Right forelimb (tissue), 1 donor: ENCODE measurements at regions not wholly inside any gene's neighbourhood (a gene's known extent, or its start where the extent isn't known, plus 50 kb on each side); places are given as distances from the start of the nearest gene placed in this dataset.

Experiments
- DNase-seq: peaks from one replicate; pipeline ENCODE4 v3.0.0-alpha.2; 2018

DNA sequence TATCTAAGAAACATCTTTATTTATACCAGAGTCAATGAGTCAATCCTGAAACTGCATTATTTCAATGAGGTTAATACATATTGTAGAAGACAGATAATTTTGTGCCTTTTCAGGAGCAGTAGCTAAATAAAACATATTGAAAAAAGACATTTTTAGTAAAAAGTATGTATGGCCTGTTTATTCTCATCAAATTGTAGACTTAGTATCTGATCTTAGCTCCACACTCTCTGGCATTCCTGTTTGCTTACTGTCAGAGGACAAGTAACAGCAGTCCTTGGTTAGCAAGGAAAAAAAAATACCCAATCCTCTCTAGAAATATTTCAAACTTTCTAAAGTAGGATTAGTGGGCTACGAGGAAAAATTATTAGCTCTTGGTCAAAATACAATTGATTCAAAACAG lies 50.5 kb upstream of the GUCY1A1 start:
- no peak for DNase-seq

DNA sequence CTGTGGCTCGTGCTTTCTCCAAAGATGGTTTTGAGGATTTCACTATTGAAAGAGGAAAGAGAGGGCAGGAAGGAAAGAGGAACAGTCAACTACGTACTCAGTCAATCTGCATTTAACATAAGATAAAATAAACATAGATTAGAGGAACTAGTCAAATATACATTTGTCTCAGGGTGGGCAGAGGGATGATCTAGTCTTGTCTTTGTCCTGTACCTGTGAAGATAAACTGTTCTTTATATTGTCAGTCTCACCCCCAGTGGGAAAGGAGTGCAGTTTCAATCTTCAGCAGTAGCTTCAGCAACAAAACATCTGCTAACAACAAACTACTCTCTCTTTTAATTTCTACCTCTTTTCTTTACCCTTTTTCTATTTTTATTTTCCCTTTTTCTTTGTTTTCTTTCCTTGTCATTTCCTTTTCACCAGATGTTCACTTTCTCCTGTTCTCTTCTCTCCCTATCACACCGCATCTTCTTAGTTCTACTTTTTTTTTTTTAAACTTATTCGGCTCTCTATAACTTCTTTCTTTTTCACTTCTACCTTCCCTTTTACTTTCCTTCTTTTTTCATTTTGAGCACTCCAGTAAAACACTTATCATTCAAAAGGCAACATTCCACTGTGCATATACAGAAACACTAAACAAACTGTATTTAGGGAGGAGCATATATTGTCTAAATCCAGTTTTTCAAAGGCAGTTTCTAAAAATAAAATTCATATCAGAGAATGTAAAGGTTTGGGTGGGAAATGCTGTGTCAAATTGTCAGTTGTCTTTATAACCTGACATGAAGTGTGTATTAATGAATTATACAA lies 51.4 kb upstream of the GUCY1A1 start:
- no peak for DNase-seq

DNA sequence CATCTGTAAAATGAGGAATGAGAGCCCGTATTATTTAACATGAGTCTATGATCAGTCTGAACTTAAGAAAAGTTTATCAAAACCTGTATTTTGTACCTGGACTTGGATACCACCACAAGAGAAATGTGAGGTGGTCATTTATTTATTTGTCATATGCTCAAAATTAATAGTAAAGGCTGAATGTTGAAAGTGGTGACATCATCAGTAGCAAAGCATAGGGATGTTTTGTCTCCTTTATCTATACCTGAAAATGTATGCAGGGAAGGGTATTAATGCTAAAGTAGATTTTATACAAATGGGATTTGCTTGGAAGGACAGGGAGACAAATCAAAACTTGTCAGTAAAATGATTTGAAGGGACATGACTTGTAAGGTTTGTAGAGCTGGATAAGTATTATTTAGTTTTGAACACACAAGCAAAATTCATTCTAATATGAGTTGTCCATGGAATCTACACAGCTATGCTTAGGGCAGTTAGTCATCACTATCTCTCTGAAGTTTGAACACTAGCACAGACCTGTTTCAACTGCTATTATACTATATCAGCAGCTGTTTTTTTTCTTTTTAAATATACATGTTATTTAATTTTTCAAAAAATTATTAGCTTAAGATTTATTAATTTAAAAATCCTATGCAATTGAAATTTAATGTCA lies 52.4 kb upstream of the GUCY1A1 start:
- no peak for DNase-seq

DNA sequence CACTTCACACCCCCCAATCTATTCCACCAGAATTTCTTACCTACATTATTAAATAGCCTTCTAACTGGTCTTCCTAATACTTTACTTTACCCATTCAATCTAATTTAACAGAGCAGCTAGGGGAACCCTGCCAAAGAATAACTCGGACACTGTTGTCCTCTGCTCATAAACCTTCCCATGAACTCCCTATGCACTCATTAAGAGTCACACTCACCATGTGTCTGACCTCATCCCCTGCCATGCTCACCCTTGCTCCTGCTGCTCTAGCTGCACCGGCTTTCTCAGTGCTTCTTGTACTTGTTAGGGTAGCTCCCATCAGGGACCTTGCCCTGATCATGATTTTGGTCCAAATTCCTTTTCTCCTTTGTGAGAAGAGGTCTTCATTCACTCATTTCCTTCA lies 54.6 kb upstream of the GUCY1A1 start:
- no peak for DNase-seq

GRCh38 chr4:155611501-155611900 lies 55.1 kb upstream of the GUCY1A1 start:
- no peak for DNase-seq

DNA sequence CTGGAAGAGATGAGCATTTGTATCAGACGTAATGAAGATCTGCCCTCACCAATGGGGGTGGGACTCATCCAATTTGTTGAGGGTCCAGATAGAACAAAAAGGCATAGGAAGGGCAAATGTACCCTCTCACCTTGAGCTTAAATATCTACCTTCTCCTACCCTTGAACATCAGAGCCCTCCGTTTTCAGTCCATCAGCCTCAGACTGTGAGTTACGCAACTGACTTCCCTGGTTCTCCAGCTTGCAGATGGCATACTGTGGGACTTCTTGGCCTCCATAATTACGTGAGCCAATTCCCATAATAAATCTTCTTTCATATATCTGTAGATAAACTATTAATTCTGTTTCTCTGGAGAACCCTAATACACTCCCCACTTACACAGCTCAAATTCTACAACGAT lies 56.5 kb upstream of the GUCY1A1 start:
- DNase-seq, result no peak

GRCh38 chr4:155609455-155610059 lies 57.1 kb upstream of the GUCY1A1 start:
- no peak for DNase-seq

- DNase-seq, result no peak
Observed at GRCh38 chr4:155608225-155608885, 58.3 kb upstream of the GUCY1A1 start.

DNA sequence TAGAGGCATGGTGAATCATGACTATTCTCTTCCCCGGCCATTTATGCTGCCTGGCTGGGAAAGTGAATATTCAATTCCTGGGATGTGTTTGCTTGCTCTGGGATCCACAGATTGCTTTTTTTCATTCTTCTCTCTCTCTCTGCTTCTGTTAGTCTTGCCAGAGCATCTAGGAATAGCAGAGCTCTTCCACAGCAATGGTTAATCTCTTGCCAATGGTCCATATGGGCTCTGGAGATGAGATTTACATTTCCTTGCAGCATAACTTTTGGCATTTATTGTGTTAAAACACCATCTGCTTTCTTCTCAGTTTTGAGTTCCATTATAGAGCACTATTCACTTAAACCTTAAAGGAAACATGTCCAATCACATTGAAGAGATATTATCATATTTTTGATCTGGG lies 59.2 kb upstream of the GUCY1A1 start:
- no peak for DNase-seq

GRCh38 chr4:155604718-155605626 lies 61.7 kb upstream of the GUCY1A1 start:
- no peak for DNase-seq

DNA sequence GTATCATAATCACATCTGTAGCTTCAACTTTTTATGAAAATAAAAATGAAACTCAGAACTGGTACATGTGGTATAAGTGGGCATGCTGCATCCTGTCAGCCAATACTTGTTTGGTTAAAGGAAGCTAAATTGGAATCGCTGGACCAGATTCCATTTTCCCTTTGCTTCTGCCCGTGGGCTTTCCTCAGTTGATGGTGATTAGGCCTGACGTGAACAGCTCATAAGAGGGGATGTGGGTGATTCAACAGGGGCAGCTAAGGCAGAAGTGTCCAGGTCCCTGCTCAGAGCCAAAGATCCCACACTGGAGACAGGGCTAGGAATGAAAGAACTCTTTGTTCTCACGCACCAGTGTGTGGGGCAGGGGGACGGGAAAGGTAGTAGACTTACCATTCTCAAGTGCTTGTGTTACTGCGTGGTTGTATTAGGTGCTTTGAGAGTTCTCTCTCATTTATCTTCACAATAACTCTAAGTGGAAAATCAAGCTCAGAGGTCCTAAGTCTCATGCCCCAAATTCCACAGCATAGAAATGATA lies 63.2 kb upstream of the GUCY1A1 start:
- DNase-seq, result no peak

GRCh38 chr4:155602351-155603140 lies 64.1 kb upstream of the GUCY1A1 start:
- DNase-seq, result no peak

DNA sequence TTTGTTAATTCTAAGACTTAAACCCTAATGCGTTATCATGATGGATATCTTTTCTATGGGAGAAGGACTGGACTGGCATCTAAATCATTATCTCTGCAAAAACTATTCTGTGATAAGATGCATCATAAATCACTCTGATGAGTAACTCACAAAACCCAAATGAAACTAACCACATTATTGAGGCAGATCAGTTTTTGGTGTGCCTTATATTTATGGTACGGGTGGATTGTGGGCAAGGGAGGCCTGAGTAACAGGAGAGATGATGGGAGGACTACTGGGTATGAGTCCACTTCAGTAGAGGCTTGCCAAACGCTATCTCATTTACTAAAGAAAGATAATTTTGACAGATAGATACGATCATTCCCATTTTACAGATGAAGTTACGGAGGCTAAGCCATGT lies 66.4 kb upstream of the GUCY1A1 start:
- DNase-seq, result no peak

DNA sequence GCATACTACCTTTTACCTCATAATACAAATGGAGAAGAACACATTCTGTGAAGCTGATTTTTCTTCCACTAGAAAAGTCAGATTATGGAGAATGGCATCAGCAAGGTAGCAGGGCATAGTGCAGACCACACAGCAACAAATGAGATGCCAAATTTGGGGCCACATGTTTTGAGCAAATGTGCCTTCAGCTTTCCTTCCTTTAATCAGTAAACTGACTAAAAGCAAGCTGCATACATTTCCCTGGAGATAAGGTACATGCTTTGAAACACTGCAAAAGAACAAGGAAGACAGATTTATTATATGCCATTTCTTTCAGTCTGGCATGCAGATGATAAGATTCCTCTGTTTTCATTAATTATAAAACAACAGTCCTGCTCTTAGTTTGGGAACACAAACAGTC lies 67.1 kb upstream of the GUCY1A1 start:
- no peak for DNase-seq

DNA sequence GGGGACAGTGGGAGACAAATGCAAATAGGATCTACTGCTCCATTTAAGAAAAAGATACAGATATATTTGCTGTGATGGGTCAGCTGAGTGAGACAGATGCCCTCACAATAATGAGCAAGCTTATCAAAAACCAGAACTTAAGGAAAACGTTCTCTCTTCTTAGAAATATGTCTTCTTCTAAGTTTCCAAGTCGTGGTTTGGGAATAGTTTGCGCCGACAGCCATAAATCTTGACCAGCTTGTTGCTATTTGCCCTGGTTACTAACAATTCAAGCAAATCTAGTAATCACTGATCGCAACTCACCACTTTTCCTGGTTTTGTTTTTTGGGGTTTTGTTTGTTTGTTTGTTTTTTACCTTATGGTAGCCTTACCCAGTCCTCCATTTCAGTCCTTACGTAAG lies 67.6 kb upstream of the GUCY1A1 start:
- DNase-seq, result no peak

DNA sequence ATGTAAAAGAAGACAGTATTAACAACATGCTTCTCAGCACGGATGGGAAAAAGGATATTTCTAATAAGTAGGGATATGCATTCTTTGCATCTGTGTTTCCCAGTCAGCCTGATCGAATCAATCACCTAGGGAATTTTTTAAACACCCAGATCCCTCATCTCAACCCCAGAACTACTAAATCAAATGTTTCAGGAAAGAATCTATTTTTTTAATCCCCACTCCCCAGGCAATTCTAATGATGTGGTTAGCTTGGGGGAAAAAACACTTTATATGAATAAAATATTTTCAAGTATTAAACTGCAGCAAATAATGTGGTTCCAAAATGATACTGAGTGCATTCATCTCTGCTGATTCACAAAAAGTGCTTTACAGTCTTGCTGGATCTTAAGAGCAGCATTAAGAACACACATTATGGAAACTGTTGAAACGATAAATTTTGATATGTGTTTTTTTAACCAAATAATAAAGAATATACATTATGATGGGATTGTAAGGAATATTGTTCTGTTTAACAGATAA lies 68.7 kb upstream of the GUCY1A1 start:
- DNase-seq, result no peak

GRCh38 chr4:155597281-155597680 lies 69.4 kb upstream of the GUCY1A1 start:
- DNase-seq, result no peak

DNA sequence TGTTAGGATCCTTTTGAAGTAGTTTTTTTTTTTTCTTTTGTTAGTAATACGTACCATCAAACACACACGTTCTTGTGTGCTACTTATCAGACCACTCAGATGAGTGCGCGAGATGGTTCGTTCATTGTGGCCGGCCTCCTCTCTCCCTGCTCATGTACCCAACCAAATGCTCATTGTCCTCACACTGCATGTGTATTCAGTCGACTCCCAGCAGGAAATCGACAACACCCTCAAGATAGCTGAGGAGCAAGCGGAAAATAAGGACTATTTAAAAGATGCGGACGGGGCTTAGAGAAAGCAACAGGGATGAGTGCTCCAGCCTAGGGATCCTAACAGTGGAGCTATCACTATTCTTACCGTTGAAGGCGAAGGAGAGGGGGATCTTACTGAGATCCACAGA lies 72.9 kb upstream of the GUCY1A1 start:
- DNase-seq, result no peak

DNA sequence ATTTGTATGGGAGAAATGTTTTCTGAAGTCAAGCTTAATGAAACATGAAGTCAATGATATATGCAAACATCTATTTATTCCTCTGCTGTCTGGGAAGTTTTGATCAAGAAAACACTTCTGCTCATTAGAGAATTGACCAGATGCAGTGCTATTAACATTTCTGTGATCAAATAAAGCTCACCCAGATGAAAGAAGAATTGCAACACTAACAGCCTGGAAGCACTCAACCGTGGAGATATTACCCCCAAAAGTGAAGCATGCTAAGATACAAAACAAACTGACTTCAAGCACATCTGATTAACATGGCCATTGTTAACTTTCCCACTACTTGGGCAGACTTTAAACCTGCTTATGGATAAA lies 73.7 kb upstream of the GUCY1A1 start:
- DNase-seq, result no peak

DNA sequence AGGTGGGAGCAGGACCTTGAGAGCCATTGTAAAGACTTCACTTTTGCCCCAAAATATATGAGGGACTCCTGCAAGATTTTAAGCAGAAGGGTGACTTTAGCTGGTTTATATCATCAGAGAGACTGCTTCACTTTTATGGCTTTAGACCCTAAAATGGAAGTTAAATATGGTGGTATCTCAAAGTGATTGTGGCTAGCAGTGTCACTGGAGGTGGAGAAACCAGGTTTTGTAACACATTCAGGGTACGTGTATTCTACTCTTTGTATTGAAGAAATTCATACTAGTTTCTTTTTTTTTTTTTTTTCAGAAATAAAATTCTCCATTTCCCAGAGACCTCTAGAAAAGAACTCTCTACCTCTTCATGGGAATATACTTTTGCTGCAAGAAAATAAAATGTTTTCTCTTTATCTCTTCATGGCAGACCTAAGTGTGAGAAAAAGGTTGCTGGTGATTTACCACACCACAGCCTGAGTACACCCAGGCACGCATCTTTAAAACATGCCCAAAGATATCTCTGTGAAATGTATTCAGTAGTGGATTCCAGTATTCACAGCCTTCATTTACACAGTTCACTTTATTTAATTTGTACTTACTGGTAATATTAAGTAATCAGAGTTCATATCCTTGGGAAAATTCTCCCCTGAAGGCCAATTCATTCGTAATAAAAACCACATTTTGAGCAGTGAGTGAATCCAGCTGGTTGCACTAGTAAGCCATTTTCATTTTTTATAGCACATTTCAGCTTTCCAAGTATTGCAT lies 74.3 kb upstream of the GUCY1A1 start:
- DNase-seq, result no peak

DNA sequence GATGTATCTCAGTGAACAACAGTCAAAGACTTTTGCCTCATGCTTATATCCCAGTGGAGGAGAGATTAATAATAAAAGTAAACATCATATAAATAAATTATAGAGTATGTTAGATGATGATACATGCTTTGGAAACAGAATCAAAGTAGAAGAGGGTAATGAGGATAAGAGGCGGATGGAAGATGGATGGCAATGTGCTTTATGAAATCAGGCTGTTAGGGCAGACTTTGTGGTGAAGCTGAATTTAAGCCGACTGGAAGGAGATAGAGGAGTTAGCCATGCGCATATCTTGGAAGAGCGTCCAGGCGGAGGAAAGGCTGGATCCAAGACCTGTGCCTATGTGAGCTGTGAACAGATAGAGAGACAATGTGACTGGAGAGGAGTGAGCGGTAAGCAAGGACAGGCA lies 74.9 kb upstream of the GUCY1A1 start:
- DNase-seq, result no peak
